ENCODE measurements at regions not wholly inside any gene's neighbourhood (a gene's known extent, or its start where the extent isn't known, plus 50 kb on each side); places are given as distances from the start of the nearest gene placed in this dataset.

DNA sequence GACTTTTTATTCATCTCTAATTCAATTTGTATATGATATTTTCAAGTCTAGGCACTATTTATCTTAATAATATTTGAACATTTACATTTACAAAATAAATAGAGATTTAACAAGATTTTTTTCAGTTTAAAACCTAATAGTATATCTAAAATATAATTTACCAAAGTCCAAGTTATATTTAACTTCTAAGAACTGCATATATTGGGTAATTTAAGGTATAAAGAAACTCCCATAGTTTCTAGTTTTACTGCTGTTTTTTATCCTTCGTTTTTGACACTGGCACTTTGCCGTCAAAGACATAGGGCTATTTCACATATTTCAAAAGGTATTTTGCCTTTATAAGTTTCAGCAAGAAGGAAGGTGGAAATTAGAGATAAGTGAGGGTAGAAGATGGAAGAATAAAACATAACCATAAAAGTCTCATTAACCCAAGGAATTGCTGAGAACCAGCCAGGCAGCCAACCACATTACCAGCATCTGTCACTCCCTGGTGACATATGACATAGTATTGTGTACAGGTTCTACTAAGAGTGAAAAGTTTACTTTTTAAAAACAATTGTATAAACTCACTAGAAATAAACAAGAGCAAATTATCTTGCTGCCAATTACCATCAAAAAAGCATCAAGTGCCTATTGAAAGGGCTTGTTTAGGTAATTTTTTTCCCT is 251.5 kb downstream of the NSUN3 start:
- Mint-ChIP-seq H3K4me1 (ENCODE audit: low read depth in 2 of 2) (no peaks in the 10 kb centered on the region), H3K4me3 (no peak overlapping the region), H3K27ac (no peak overlapping the region), H3K36me3 (ENCODE audit: insufficient read depth) (no peaks in the 10 kb centered on the region), H3K27me3 (no peaks in the 10 kb centered on the region), H3K9me3 (peaks cover 2 to 9% of the 10 kb centered on the region in 2 donors)
- ATAC-seq (replicated peaks), result no peak
- DNase-seq, result no peak

DNA sequence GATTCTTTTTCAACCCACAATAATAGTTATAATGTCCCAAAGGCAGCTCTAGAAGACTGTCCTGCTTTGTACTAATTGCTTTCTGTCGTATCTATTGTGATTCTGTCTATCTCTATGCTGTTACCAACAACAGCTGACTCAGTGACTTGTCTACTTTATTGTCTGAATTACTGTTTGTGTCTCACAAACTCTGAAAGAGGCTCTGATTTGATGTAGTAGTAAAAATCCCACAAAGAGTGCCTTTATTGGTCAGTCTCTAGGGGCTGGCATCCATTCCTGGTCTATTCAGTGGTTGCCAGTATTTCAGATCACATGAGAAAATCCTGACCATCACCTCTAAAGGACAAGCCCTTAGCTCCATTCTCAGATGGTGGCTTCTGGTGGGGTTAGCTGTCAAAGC is 254.2 kb downstream of the NSUN3 start:
- Mint-ChIP-seq H3K9me3 (peaks cover 2 to 12% of the 10 kb centered on the region in 2 donors), H3K4me3 (no peak overlapping the region), H3K4me1 (ENCODE audit: low read depth in 2 of 2) (no peaks in the 10 kb centered on the region), H3K27ac (no peak overlapping the region), H3K36me3 (ENCODE audit: insufficient read depth) (no peaks in the 10 kb centered on the region), H3K27me3 (no peaks in the 10 kb centered on the region)
- DNase-seq, result no peak
- no peak for ATAC-seq (replicated peaks)

DNA sequence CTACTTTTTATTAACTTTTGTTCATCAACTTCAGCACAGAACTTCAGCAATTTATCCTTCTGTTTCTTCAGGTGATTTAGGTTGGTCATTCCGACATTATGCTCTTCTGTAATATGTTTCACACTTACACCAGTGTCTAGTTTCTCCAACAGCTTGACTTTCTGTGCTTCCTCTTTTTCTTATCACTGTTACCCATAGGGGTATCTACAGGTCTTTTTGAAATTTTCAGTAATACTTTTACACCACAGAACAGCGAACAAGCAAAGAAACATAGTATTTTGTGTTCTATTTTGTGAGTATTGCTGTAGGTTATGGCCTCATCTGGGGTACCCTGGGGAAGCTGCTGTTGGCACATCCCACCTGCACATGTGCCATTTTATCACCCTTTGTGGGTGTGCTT is 260.7 kb downstream of the NSUN3 start:
- ATAC-seq (replicated peaks) (no peak), DNase-seq (no peak)
- Mint-ChIP-seq H3K4me3 (no peak overlapping the region), H3K27me3 (no peaks in the 10 kb centered on the region), H3K36me3 (ENCODE audit: insufficient read depth) (no peaks in the 10 kb centered on the region), H3K9me3 (peaks cover 2 to 19% of the 10 kb centered on the region in 2 donors), H3K4me1 (ENCODE audit: low read depth in 2 of 2) (no peaks in the 10 kb centered on the region), H3K27ac (no peak overlapping the region)

DNA sequence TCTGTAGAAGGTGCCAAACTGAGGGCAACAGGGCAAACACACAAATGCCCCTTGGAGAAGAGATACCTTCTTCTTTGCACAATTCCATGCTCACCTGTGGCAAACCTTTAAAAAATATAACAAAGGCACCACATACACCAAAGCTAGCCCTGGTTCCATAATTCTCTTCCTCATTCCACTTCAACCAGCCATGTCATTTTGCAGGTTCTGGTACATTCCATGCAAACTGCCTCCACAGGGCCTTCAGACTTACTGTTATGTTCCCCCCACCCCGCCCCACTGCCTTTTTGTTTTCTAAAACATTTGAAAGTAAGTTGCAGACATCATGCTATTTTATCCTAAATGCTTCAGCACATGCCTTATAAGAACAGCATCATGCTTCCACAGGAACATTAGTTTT is 269.0 kb downstream of the NSUN3 start:
- Mint-ChIP-seq H3K4me3 (no peak overlapping the region), H3K4me1 (ENCODE audit: low read depth in 2 of 2) (no peaks in the 10 kb centered on the region), H3K9me3 (peaks cover 5 to 12% of the 10 kb centered on the region in 2 donors), H3K36me3 (ENCODE audit: insufficient read depth) (no peaks in the 10 kb centered on the region), H3K27me3 (no peaks in the 10 kb centered on the region), H3K27ac (no peak overlapping the region)
- ATAC-seq (replicated peaks) (no peak), DNase-seq (no peak)

DNA sequence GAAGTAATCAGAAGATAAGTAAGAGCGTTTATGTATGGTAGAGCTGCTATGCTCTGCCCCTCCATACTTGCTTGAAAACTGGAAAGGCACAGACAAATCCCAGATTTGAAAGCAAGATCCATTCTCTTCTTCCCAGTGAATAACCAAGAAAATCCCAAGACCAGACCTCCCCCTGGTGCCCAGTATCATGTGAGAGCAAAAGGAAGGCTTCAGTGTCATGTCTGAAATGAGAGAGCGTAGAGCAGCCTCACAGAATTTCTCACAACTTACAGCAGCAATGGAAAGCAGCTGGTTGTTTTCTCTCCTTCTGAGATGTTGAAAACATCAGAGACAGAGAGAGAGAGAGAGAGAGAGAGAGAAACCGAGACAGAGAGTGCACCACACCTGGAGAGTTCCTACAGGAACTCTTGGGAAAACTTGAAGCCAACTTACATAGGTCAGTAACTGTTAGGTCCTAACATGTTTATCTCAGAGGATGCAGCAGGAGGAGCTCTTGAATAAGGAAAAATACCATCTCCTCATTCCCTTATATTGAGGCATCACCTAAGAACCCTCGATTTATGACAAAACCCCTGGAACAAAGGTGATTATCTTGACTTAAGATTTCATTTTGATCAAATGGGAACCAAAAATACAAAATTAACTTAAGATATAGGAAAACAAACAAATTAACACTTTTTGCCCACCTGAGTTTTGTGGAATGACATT is 273.3 kb downstream of the NSUN3 start:
- Mint-ChIP-seq H3K36me3 (ENCODE audit: insufficient read depth) (no peaks in the 10 kb centered on the region), H3K27me3 (no peaks in the 10 kb centered on the region), H3K27ac (no peak overlapping the region), H3K4me1 (ENCODE audit: low read depth in 2 of 2) (no peaks in the 10 kb centered on the region), H3K9me3 (peaks cover 6 to 19% of the 10 kb centered on the region in 2 donors), H3K4me3 (no peak overlapping the region)
- DNase-seq (no peak), ATAC-seq (replicated peaks) (no peak)

DNA sequence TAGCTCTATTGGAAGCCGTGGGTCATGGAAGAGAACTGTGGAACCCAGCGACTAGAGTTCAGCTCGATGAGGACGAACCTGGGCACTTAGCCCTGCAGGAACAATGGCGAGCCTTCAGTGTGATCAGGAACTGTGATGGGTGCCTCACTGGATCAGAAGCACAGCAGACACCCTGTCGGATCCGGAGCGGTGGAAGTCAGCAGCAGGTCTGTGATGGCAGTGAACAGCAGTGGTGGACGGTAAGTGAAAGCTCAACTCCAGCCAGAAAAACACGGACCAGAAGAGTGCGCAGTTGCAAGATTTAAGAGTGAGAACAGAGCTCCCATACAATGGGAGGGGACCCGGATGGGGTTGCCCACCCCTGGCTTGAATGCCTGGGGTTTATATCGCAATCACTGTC is 282.2 kb downstream of the NSUN3 start:
- H3K4me3 Mint-ChIP-seq, result no peak overlapping the region
- no peaks in the 10 kb centered on the region for H3K4me1 Mint-ChIP-seq (ENCODE audit: low read depth in 2 of 2)
- peaks cover 8 to 21% of the 10 kb centered on the region in 2 donors for H3K9me3 Mint-ChIP-seq
- no peak overlapping the region for H3K27ac Mint-ChIP-seq
- no peak for ATAC-seq (replicated peaks)
- no peaks in the 10 kb centered on the region for H3K36me3 Mint-ChIP-seq (ENCODE audit: insufficient read depth)
- H3K27me3 Mint-ChIP-seq, result no peaks in the 10 kb centered on the region
- no peak for DNase-seq

DNA sequence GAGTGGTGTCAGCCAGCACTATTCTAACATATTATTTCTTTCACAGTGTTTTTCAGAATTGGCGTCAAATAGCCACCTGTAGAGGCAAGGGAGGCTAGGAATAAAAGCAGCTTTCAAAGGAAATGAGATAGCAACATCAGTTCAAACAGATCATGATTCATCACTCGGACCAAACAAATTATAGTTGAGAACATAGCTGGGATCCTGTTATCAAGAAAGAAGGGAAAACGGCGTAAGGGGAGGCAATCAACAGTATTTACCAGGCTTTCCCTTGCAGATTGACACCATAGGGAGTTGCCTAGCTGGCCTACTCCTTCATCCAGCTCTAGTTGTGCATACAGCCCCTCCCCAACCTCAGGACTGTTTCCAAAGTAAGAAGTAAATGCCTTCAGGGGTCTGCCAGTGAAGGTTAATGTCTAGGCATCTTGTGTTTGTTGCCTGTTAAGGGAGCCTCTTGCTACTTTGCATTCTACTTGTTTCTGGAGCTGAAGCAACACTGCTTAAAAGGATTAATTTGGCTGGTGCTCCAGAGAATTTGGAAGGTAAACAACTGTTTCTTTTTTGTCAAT is 286.5 kb downstream of the NSUN3 start:
- ATAC-seq (replicated peaks) (no peak), DNase-seq (no peak)
- H3K9me3 Mint-ChIP-seq, result peaks cover 7 to 14% of the 10 kb centered on the region in 2 donors
- no peak overlapping the region for H3K27ac Mint-ChIP-seq
- no peaks in the 10 kb centered on the region for H3K27me3 Mint-ChIP-seq
- H3K4me3 Mint-ChIP-seq, result no peak overlapping the region
- H3K4me1 Mint-ChIP-seq (ENCODE audit: low read depth in 2 of 2), result no peaks in the 10 kb centered on the region
- no peaks in the 10 kb centered on the region for H3K36me3 Mint-ChIP-seq (ENCODE audit: insufficient read depth)

DNA sequence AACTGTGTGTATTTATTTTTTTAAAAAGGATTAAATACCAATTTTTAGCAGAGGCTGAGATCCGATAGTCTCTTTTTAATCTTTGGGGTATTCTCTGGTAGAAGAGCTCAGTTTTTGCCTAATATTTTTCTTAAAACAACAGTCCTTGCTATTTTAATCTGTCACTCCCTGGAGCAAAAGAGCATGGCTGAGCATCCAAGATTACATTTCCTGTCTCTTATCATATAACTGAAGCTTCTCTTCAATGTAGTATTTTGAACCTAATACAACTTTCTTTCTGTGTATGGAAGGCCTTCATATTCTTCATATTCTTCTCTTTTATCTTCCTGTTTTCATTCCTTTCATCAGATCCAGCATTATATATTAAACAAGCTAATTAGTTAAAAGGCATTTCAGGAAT is 293.7 kb downstream of the NSUN3 start:
- H3K4me3 Mint-ChIP-seq, result no peak overlapping the region
- DNase-seq (no peak), ATAC-seq (replicated peaks) (no peak)
- H3K9me3 Mint-ChIP-seq, result peaks cover 0 to 4% of the 10 kb centered on the region in 2 donors
- H3K36me3 Mint-ChIP-seq (ENCODE audit: insufficient read depth), result no peaks in the 10 kb centered on the region
- no peaks in the 10 kb centered on the region for H3K4me1 Mint-ChIP-seq (ENCODE audit: low read depth in 2 of 2)
- H3K27me3 Mint-ChIP-seq, result no peaks in the 10 kb centered on the region
- H3K27ac Mint-ChIP-seq, result no peak overlapping the region

DNA sequence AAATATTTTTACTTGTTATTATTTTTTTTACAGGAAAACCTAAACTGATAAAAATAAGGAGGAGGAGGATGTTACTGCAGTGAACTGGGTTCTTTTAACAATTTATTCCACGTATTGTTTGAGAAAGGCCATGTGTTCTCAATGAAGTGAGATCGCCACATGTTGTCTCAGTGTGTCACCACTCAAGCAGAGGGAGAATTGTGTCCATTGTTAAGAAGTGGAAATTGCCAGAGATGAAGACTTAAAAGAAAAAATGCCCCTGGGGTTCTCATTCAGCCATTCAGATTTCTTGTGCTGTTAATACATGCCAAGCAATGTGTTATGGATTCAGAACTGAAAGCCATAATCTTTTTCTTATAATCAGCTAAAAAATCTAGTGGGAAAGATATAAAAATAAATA is 297.1 kb downstream of the NSUN3 start:
- Mint-ChIP-seq H3K27me3 (no peaks in the 10 kb centered on the region), H3K27ac (no peak overlapping the region), H3K4me1 (ENCODE audit: low read depth in 2 of 2) (no peaks in the 10 kb centered on the region), H3K4me3 (no peak overlapping the region), H3K9me3 (peaks cover 0 to 8% of the 10 kb centered on the region in 2 donors), H3K36me3 (ENCODE audit: insufficient read depth) (no peaks in the 10 kb centered on the region)
- ATAC-seq (replicated peaks), result no peak
- no peak for DNase-seq

DNA sequence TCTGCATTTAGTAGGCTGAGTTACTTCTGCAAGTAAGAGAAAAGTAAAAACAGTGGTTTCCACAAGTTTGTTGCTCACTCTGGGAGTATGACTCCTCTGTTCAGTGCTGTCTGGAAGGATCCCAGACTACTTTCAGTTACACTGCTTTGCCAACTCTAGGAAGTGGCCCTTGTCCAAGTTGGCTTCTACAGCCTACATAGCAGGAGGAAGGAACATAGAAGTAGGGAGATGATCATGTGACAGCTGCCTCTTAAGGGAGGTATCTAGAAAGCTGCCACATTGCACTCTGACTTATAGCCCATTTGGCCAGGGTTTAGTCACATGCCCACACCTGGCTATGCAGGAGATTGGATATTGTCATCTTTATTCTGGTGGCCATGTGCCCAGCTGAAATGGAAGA is 298.1 kb downstream of the NSUN3 start:
- Mint-ChIP-seq H3K27ac (no peak overlapping the region), H3K36me3 (ENCODE audit: insufficient read depth) (no peaks in the 10 kb centered on the region), H3K9me3 (peaks cover 0 to 11% of the 10 kb centered on the region in 2 donors), H3K27me3 (no peaks in the 10 kb centered on the region), H3K4me1 (ENCODE audit: low read depth in 2 of 2) (no peaks in the 10 kb centered on the region), H3K4me3 (no peak overlapping the region)
- no peak for ATAC-seq (replicated peaks)
- no peak for DNase-seq

DNA sequence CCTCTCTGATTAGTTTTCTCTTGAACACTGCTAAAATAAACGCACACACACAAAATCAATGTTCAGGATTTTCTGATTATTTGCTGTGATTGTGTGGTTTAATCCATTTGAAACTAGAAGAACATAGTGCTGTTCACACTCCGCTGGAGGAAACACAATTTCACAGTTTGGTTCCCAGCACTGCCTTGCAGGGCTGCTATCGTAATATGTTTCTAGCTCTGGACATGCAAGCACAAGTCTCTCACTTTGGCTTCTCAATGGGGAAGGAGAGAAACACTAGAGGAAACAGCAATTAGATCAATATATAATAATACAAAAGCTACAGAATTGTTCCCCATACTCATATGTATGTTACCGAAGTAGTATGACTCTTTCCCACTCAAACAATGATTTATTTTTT is 299.5 kb downstream of the NSUN3 start:
- H3K9me3 Mint-ChIP-seq, result peaks cover 0 to 11% of the 10 kb centered on the region in 2 donors
- no peak overlapping the region for H3K4me3 Mint-ChIP-seq
- H3K27ac Mint-ChIP-seq, result no peak overlapping the region
- no peak for ATAC-seq (replicated peaks)
- H3K4me1 Mint-ChIP-seq (ENCODE audit: low read depth in 2 of 2), result no peaks in the 10 kb centered on the region
- DNase-seq, result no peak
- no peaks in the 10 kb centered on the region for H3K36me3 Mint-ChIP-seq (ENCODE audit: insufficient read depth)
- H3K27me3 Mint-ChIP-seq, result no peaks in the 10 kb centered on the region

DNA sequence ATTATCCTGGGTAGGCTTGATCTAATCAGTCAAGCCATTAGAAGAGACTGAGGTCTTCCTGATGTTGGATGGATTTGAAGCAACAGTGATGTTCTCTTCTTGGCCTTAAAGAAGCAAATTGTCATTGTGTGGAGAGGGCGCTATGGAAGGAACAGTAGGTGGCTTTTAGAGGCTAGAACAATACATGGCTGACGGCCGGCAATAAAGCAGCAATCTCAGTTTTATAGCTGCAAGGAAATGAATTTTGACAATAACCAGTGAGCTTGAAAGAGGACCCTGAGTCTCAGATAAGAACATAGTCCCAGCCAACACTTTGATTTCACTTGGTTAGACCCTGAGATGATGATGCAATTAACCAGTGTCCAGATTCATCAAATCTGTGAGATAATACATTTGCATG is 302.1 kb downstream of the NSUN3 start:
- H3K9me3 Mint-ChIP-seq, result peaks cover 11 to 17% of the 10 kb centered on the region in 2 donors
- no peaks in the 10 kb centered on the region for H3K4me1 Mint-ChIP-seq (ENCODE audit: low read depth in 2 of 2)
- ATAC-seq (replicated peaks) (no peak), DNase-seq (no peak)
- no peaks in the 10 kb centered on the region for H3K36me3 Mint-ChIP-seq (ENCODE audit: insufficient read depth)
- no peak overlapping the region for H3K4me3 Mint-ChIP-seq
- no peaks in the 10 kb centered on the region for H3K27me3 Mint-ChIP-seq
- no peak overlapping the region for H3K27ac Mint-ChIP-seq

DNA sequence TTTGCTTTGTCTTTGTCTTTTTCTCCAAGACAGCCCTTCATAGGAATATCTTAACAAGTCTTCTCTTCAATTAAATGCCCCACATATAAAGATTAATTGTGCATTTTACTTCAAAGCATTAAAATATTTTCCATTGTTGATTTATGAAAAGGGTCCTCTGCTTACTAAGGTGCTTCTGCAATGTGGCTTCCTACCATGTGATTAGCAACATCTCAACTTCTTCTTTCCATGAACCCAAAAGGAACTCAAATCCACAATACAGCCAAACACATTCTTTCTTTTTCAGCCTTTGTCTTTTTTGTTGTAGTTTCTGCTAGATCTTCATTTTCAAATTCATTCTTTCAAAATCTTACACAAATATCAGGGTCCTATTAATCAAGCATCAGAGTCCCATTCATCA is 309.2 kb downstream of the NSUN3 start:
- no peak for ATAC-seq (replicated peaks)
- no peaks in the 10 kb centered on the region for H3K36me3 Mint-ChIP-seq (ENCODE audit: insufficient read depth)
- no peak overlapping the region for H3K4me3 Mint-ChIP-seq

DNA sequence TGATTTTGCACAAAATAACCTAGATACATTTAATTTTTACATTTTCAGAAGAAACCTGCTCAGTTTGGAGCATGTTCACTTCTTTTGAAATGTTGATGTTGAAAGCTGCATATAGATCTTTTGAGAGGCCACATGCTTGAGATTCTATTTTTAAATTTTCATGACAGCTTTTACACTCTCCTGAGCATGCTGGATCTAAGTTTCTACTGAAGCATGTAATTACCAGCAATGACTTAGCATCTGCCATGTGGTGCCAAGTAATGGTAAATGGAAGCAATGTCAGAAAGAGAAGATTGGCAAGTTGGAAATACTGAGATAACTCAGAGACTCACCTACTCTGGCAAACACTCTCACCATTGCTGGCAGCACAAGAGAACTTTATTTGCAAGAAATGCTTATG is 310.6 kb downstream of the NSUN3 start:
- Mint-ChIP-seq H3K4me3 (no peak overlapping the region), H3K4me1 (ENCODE audit: low read depth in 2 of 2) (no peaks in the 10 kb centered on the region), H3K36me3 (ENCODE audit: insufficient read depth) (no peaks in the 10 kb centered on the region), H3K27me3 (no peaks in the 10 kb centered on the region), H3K27ac (no peak overlapping the region), H3K9me3 (peaks cover 8 to 32% of the 10 kb centered on the region in 2 donors)
- no peak for ATAC-seq (replicated peaks)
- DNase-seq, result no peak

More for the DNA sequence above, 309.2 kb downstream of the NSUN3 start:
- H3K9me3 Mint-ChIP-seq, result peaks cover 6 to 35% of the 10 kb centered on the region in 2 donors
- H3K27ac Mint-ChIP-seq, result no peak overlapping the region
- no peaks in the 10 kb centered on the region for H3K27me3 Mint-ChIP-seq
- no peaks in the 10 kb centered on the region for H3K4me1 Mint-ChIP-seq (ENCODE audit: low read depth in 2 of 2)
- DNase-seq, result no peak
